Upper lobe of left lung (tissue), 4 donors: ENCODE measurements at regions not wholly inside any gene's neighbourhood (a gene's known extent, or its start where the extent isn't known, plus 50 kb on each side); places are given as distances from the start of the nearest gene placed in this dataset.

ENCODE experiments used
- EP300 ChIP-seq, 4 donors: sonication (generic); formaldehyde crosslinking; IDR thresholded peaks; one replicate each; pipeline ENCODE4 v1.5.1; 2017; ENCODE audit warnings: antibody characterized with exemption in 4 of 4, control low read depth in 2 of 4
- TF ChIP-seq, protein P1 (sequence below), 6 experiments: fragments of 450-650 bp in 4 of 6; fragments of 200-600 bp in 2 of 6; sonication (generic) in 2 of 6; IDR thresholded peaks; one replicate each; pipeline ENCODE4 v1.5.1; 2016 to 2019; ENCODE audit warnings: antibody characterized with exemption in 6 of 6

GRCh38 chr5:99878830-99879229 lies 656.3 kb upstream of the FAM174A start:
- TF ChIP-seq EP300 (IDR thresholded peaks at IDR 0.05) = no peak
- TF ChIP-seq, protein P1, sequence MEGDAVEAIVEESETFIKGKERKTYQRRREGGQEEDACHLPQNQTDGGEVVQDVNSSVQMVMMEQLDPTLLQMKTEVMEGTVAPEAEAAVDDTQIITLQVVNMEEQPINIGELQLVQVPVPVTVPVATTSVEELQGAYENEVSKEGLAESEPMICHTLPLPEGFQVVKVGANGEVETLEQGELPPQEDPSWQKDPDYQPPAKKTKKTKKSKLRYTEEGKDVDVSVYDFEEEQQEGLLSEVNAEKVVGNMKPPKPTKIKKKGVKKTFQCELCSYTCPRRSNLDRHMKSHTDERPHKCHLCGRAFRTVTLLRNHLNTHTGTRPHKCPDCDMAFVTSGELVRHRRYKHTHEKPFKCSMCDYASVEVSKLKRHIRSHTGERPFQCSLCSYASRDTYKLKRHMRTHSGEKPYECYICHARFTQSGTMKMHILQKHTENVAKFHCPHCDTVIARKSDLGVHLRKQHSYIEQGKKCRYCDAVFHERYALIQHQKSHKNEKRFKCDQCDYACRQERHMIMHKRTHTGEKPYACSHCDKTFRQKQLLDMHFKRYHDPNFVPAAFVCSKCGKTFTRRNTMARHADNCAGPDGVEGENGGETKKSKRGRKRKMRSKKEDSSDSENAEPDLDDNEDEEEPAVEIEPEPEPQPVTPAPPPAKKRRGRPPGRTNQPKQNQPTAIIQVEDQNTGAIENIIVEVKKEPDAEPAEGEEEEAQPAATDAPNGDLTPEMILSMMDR (IDR thresholded peaks at IDR 0.05) = no peak
